K562 (cell line): ENCODE measurements at regions not wholly inside any gene's neighbourhood (a gene's known extent, or its start where the extent isn't known, plus 50 kb on each side); places are given as distances from the start of the nearest gene placed in this dataset.

Experiments used
- ARID2 ChIP-seq: fragments of 450-650 bp; IDR thresholded peaks from 2 replicates; pipeline ENCODE4 v1.6.1; 2017; ENCODE audit warnings: antibody characterized with exemption, mild to moderate bottlenecking
- HSF4 ChIP-seq: fragments of 250-450 bp; sonication (Bioruptor Pico); IDR thresholded peaks from 2 replicates; pipeline ENCODE4 v2.1.2; 2022; ENCODE audit warnings: mild to moderate bottlenecking, moderate library complexity, borderline replicate concordance
- KLF1 ChIP-seq: fragments of 450-650 bp; IDR thresholded peaks from 2 replicates; pipeline ENCODE4 v1.6.1; 2016; ENCODE audit warnings: missing genetic modification characterization, missing compliant biosample characterization
- SMC3 ChIP-seq: conservative IDR thresholded peaks from 2 replicates; pipeline ENCODE4 v1.6.1; 2011; ENCODE audit warnings: low read depth, low read length, improper control_type of control experiment; ENCODE audit not compliant: insufficient read depth
- STAG1 ChIP-seq: sonication (generic); formaldehyde crosslinking; IDR thresholded peaks from 2 replicates; pipeline ENCODE4 v1.5.0; 2020; ENCODE audit warnings: missing genetic modification reagents, borderline replicate concordance
- TF ChIP-seq, protein P1 (sequence below), 2 experiments: fragments of 450-650 bp; formaldehyde crosslinking in 1 of 2; IDR thresholded peaks; 2 replicates each; pipeline versions ENCODE4 v1.4.0 to v1.6.1; 2014 to 2020; ENCODE audit warnings: mild to moderate bottlenecking in 2 of 2, borderline replicate concordance in 1 of 2, low read depth in 1 of 2
- TF ChIP-seq, protein P2 (sequence below): fragments of 450-650 bp; formaldehyde crosslinking; IDR thresholded peaks from 2 replicates; pipeline ENCODE4 v1.4.0; 2020; ENCODE audit warnings: mild to moderate bottlenecking, moderate library complexity

DNA sequence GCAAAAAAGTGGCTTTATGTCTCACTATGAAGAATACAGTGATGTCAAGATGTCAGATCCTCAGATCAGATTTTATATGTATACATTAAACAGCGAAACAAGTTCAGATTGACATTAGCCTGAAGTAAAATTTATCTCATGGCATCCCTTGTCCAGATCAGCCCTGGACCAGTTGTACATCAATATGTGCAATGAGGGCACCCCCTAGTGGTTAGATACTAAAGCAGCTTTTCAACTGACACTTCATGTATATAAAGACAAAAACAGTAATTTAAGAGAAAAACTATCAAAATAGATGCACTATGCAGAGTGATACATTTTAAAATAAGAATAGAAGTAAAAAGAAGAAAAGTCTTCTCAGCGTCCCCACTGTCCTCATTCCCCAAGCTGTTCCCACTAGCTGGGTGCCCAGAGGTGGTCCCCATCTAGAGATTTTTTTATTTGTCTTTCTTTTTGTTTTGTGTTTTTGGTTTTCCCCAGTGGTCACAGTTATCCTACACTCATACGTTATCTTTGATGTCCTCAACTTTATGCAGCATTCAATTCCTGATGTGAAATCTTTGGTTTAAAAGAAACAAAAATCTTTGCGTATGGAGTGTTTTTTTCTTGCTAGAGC, 2193.4 kb upstream of the RAG2 start (continued):
- TF ChIP-seq, protein P1, sequence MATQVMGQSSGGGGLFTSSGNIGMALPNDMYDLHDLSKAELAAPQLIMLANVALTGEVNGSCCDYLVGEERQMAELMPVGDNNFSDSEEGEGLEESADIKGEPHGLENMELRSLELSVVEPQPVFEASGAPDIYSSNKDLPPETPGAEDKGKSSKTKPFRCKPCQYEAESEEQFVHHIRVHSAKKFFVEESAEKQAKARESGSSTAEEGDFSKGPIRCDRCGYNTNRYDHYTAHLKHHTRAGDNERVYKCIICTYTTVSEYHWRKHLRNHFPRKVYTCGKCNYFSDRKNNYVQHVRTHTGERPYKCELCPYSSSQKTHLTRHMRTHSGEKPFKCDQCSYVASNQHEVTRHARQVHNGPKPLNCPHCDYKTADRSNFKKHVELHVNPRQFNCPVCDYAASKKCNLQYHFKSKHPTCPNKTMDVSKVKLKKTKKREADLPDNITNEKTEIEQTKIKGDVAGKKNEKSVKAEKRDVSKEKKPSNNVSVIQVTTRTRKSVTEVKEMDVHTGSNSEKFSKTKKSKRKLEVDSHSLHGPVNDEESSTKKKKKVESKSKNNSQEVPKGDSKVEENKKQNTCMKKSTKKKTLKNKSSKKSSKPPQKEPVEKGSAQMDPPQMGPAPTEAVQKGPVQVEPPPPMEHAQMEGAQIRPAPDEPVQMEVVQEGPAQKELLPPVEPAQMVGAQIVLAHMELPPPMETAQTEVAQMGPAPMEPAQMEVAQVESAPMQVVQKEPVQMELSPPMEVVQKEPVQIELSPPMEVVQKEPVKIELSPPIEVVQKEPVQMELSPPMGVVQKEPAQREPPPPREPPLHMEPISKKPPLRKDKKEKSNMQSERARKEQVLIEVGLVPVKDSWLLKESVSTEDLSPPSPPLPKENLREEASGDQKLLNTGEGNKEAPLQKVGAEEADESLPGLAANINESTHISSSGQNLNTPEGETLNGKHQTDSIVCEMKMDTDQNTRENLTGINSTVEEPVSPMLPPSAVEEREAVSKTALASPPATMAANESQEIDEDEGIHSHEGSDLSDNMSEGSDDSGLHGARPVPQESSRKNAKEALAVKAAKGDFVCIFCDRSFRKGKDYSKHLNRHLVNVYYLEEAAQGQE (IDR thresholded peaks at IDR 0.05; ENCODE audit: borderline replicate concordance): peak; percentile 85
- TF ChIP-seq, protein P1 (CRISPR knock-in tag; IDR thresholded peaks at IDR 0.05; ENCODE audit: low read depth): no peak
- TF ChIP-seq HSF4 (CRISPR knock-in tag) (no peak), ARID2 (0 out of 2 replicates have a peak, but pooled peaks have one; percentile 19), STAG1 (CRISPR knock-in tag) (peak; percentile 27; the same call in 1 of the 2 replicates), SMC3 (peak; percentile 80), KLF1 (tag) (no peak)
- TF ChIP-seq, protein P2, sequence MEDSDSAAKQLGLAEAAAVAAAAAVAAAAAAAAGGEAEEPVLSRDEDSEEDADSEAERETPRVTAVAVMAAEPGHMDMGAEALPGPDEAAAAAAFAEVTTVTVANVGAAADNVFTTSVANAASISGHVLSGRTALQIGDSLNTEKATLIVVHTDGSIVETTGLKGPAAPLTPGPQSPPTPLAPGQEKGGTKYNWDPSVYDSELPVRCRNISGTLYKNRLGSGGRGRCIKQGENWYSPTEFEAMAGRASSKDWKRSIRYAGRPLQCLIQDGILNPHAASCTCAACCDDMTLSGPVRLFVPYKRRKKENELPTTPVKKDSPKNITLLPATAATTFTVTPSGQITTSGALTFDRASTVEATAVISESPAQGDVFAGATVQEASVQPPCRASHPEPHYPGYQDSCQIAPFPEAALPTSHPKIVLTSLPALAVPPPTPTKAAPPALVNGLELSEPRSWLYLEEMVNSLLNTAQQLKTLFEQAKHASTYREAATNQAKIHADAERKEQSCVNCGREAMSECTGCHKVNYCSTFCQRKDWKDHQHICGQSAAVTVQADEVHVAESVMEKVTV: peak; percentile 78
